ENCODE measurements at regions not wholly inside any gene's neighbourhood (a gene's known extent, or its start where the extent isn't known, plus 50 kb on each side); places are given as distances from the start of the nearest gene placed in this dataset.

GRCh38 chr12:4201333-4202100 is 72.0 kb upstream of the CCND2 start:
- Histone ChIP-seq H3K9me3 (no peaks in the 10 kb centered on the region), H3K4me1 (no peaks in the 10 kb centered on the region), H3K27ac (no peak overlapping the region), H3K27me3 (peaks cover 0 to 12% of the 10 kb centered on the region in 2 donors), H3K36me3 (no peaks in the 10 kb centered on the region), H3K4me3 (no peak overlapping the region)
- TF ChIP-seq CTCF (IDR thresholded peaks at IDR 0.05) (no peak), POLR2A (IDR thresholded peaks at IDR 0.05) (no peak), POLR2AphosphoS5 (IDR thresholded peaks at IDR 0.05) (no peak)
- intact Hi-C loops (cut with DNase I; ENCODE audit: low total_unique reads) = no loop called here
- no peak for DNase-seq (ENCODE audit: low spot score in 2 of 2)

GRCh38 chr12:4197922-4198763 is 75.4 kb upstream of the CCND2 start:
- no peaks in the 10 kb centered on the region for H3K36me3 ChIP-seq
- intact Hi-C loops (cut with DNase I; ENCODE audit: low total_unique reads) = no loop called here
- no peak for TF ChIP-seq CTCF (IDR thresholded peaks at IDR 0.05)
- no peak for TF ChIP-seq POLR2AphosphoS5 (IDR thresholded peaks at IDR 0.05)
- no peak for TF ChIP-seq POLR2A (IDR thresholded peaks at IDR 0.05)
- no peaks in the 10 kb centered on the region for H3K9me3 ChIP-seq
- H3K27me3 ChIP-seq = peaks cover 0 to 12% of the 10 kb centered on the region in 2 donors
- no peak overlapping the region for H3K27ac ChIP-seq
- no peaks in the 10 kb centered on the region for H3K4me1 ChIP-seq
- DNase-seq (ENCODE audit: low spot score in 2 of 2) = no peak
- H3K4me3 ChIP-seq = no peak overlapping the region

- intact Hi-C loops (cut with DNase I; ENCODE audit: low total_unique reads) = no loop called here
- Histone ChIP-seq H3K4me3 (no peak overlapping the region), H3K4me1 (no peaks in the 10 kb centered on the region), H3K9me3 (no peaks in the 10 kb centered on the region), H3K36me3 (no peaks in the 10 kb centered on the region), H3K27ac (no peak overlapping the region), H3K27me3 (peaks cover 0 to 12% of the 10 kb centered on the region in 2 donors)
- DNase-seq (ENCODE audit: low spot score in 2 of 2) = no peak
- TF ChIP-seq POLR2AphosphoS5 (IDR thresholded peaks at IDR 0.05) (no peak), POLR2A (IDR thresholded peaks at IDR 0.05) (no peak), CTCF (IDR thresholded peaks at IDR 0.05) (no peak)
Observed at GRCh38 chr12:4196805-4197420, 76.6 kb upstream of the CCND2 start.

- intact Hi-C loops (cut with DNase I; ENCODE audit: low total_unique reads) = no loop called here
- no peaks in the 10 kb centered on the region for H3K9me3 ChIP-seq
- H3K27ac ChIP-seq = no peak overlapping the region
- no peak for TF ChIP-seq CTCF (IDR thresholded peaks at IDR 0.05)
- TF ChIP-seq POLR2AphosphoS5 (IDR thresholded peaks at IDR 0.05) = no peak
- no peak for TF ChIP-seq POLR2A (IDR thresholded peaks at IDR 0.05)
- DNase-seq (ENCODE audit: low spot score in 2 of 2) = no peak
- no peaks in the 10 kb centered on the region for H3K4me1 ChIP-seq
- peaks cover 0 to under 1% of the 10 kb centered on the region in 2 donors for H3K27me3 ChIP-seq
- no peaks in the 10 kb centered on the region for H3K36me3 ChIP-seq
- H3K4me3 ChIP-seq = no peak overlapping the region
Observed at GRCh38 chr12:4194668-4195067, 78.9 kb upstream of the CCND2 start.

All from breast epithelium (tissue), 4 donors.